Endothelial cell of umbilical vein (primary cell): ENCODE measurements at regions not wholly inside any gene's neighbourhood (a gene's known extent, or its start where the extent isn't known, plus 50 kb on each side); places are given as distances from the start of the nearest gene placed in this dataset.

Experiments
- BruUV-seq: library from RNA; stranded (reverse); fragments of 400-500 nt; replicated peaks from 2 replicates; lab custom pipeline; 2021; lab: Mats Ljungman, UMichigan
- CTCF ChIA-PET: fragments of 300-600, 350-600 bp; sonication (Branson Sonifier 250); formaldehyde crosslinking; loops from one replicate; lab custom pipeline; 2021; ENCODE audit warnings: antibody characterized with exemption, inconsistent platforms; lab: Charles Lee
- POLR2A ChIA-PET: fragments of 300-600, 350-600 bp; sonication (Branson Sonifier 250); formaldehyde crosslinking; loops from one replicate; lab custom pipeline; 2021; ENCODE audit warnings: antibody characterized with exemption, inconsistent platforms; lab: Charles Lee
- DNase-seq: peaks from one replicate; pipeline ENCODE4 v3.0.0-alpha.2; 2011; ENCODE audit warnings: low read depth, low spot score
- FAIRE-seq: peaks from 2 replicates; lab custom pipeline; 2011; peaks lifted over from hg19 to GRCh38; lab: Jason Lieb, UNC
- H2AFZ ChIP-seq: 2 replicates; pipeline ENCODE4 v1.6.0; 2012; ENCODE audit warnings: low read depth, low read length, control low read depth, inconsistent platforms
- H3K27ac ChIP-seq: 2 replicates; pipeline ENCODE4 v1.5.1; 2011; ENCODE audit warnings: low read depth, mild to moderate bottlenecking, control low read depth, low read length, moderate library complexity; ENCODE audit not compliant: insufficient read depth
- H3K27me3 ChIP-seq, 2 experiments: 2 replicates each; pipeline versions ENCODE4 v1.6.0 to v1.6.1; 2011; ENCODE audit warnings: low read length in 2 of 2, mixed read lengths in 1 of 2; ENCODE audit not compliant: control insufficient read depth in 2 of 2, insufficient read depth in 2 of 2
- H3K36me3 ChIP-seq, 2 experiments: 2 replicates in 1 of 2; 3 replicates in 1 of 2; pipeline ENCODE4 v1.5.1; 2011; ENCODE audit warnings: low read length in 2 of 2, mild to moderate bottlenecking in 1 of 2, moderate library complexity in 1 of 2; ENCODE audit not compliant: control insufficient read depth in 2 of 2, insufficient read depth in 2 of 2; ENCODE audit errors: extremely low read depth in 1 of 2
- H3K4me1 ChIP-seq: 3 replicates; pipeline ENCODE4 v1.5.1; 2011; ENCODE audit warnings: mild to moderate bottlenecking, low read length; ENCODE audit not compliant: control insufficient read depth, insufficient read depth; ENCODE audit errors: extremely low read depth
- H3K4me2 ChIP-seq: 2 replicates; pipeline ENCODE4 v1.6.1; 2011; ENCODE audit warnings: low read length, control low read depth, mixed read lengths; ENCODE audit not compliant: insufficient read depth
- H3K4me3 ChIP-seq, 3 experiments: fragments of 200-600 bp in 1 of 3; sonication (generic), shearing (Covaris generic) in 1 of 3; replicated peaks in 1 of 3; 2 replicates each; pipeline ENCODE4 v1.5.1; 2011 to 2016; ENCODE audit warnings: control low read depth in 3 of 3, low read length in 3 of 3, mild to moderate bottlenecking in 2 of 3, inconsistent platforms in 1 of 3, low read depth in 1 of 3, moderate library complexity in 1 of 3; ENCODE audit not compliant: insufficient read depth in 1 of 3
- H3K79me2 ChIP-seq: 2 replicates; pipeline ENCODE4 v1.6.0; 2012; ENCODE audit warnings: low read length, inconsistent platforms; ENCODE audit not compliant: control insufficient read depth, insufficient read depth
- H3K9ac ChIP-seq: replicated peaks from 2 replicates; pipeline ENCODE3; 2011; ENCODE audit warnings: low read length, control low read depth; ENCODE audit not compliant: insufficient read depth; ENCODE audit errors: extremely low read depth
- H3K9me1 ChIP-seq: replicated peaks from 3 replicates; pipeline ENCODE4 v1.6.0; 2011; ENCODE audit warnings: mild to moderate bottlenecking, low read length; ENCODE audit not compliant: control insufficient read depth, insufficient read depth; ENCODE audit errors: extremely low read depth
- H3K9me3 ChIP-seq: replicated peaks from 2 replicates; pipeline ENCODE4 v1.5.1; 2012; ENCODE audit warnings: low read length, inconsistent platforms; ENCODE audit not compliant: control insufficient read depth, insufficient read depth
- H4K20me1 ChIP-seq: replicated peaks from 2 replicates; pipeline ENCODE3; 2011; ENCODE audit warnings: mild to moderate bottlenecking, low read length; ENCODE audit not compliant: control insufficient read depth, insufficient read depth; ENCODE audit errors: extremely low read depth
- CTCF ChIP-seq, 2 donors: IDR thresholded peaks; 1 replicate in 1 of 2; 2 replicates in 1 of 2; pipeline ENCODE4 v1.5.1; 2011; ENCODE audit warnings: low read length in 2 of 2, mild to moderate bottlenecking in 2 of 2, moderate library complexity in 2 of 2, control low read depth in 1 of 2, inconsistent platforms in 1 of 2, low read depth in 1 of 2; ENCODE audit not compliant: insufficient read depth in 1 of 2; ENCODE audit errors: extremely low read depth in 1 of 2
- EZH2 ChIP-seq: IDR thresholded peaks from 2 replicates; pipeline ENCODE4 v1.6.1; 2012; ENCODE audit warnings: borderline replicate concordance, low read depth, mild to moderate bottlenecking, moderate library complexity, low read length, inconsistent platforms; ENCODE audit not compliant: severe bottlenecking
- FOS ChIP-seq: IDR thresholded peaks from 2 replicates; pipeline ENCODE4 v1.6.1; 2011; ENCODE audit warnings: mild to moderate bottlenecking, low read length, moderate library complexity, borderline replicate concordance; ENCODE audit not compliant: insufficient read depth
- GATA2 ChIP-seq: IDR thresholded peaks from 2 replicates; pipeline ENCODE4 v1.7.0; 2011; ENCODE audit warnings: low read depth, mild to moderate bottlenecking, moderate library complexity, mixed read lengths, low read length; ENCODE audit not compliant: insufficient read length, insufficient read depth
- JUN ChIP-seq: IDR thresholded peaks from 2 replicates; pipeline ENCODE4 v1.6.1; 2011; ENCODE audit warnings: borderline replicate concordance, low read depth; ENCODE audit not compliant: insufficient read length, insufficient read depth
- MAX ChIP-seq: IDR thresholded peaks from 2 replicates; pipeline ENCODE4 v1.6.1; 2011; ENCODE audit not compliant: insufficient read depth, insufficient read length
- POLR2A ChIP-seq: IDR thresholded peaks from 2 replicates; pipeline ENCODE4 v1.6.1; 2012; ENCODE audit warnings: low read depth, mild to moderate bottlenecking, control low read depth, low read length
- dilution Hi-C: fragments of 300-500 bp; cut with MboI; formaldehyde crosslinking; loops from one replicate; pipeline ENCODE4 v1.15.0; 2019; ENCODE audit warnings: low sequenced_read_pairs; ENCODE audit not compliant: extremely low pct_ligation_motif_present
- intact Hi-C: fragments of 100-400 bp; cut with micrococcal nuclease; formaldehyde crosslinking; loops from one replicate; pipeline ENCODE4 v1.10.0; 2022

- H2AFZ ChIP-seq, result no peak overlapping the region
- CTCF ChIA-PET, result no interaction called here
- no peak for FAIRE-seq
Measured at GRCh38 chr3:81033684-81034083, 727.8 kb downstream of the GBE1 start.

More at GRCh38 chr3:81033684-81034083, 727.8 kb downstream of the GBE1 start:
- dilution Hi-C loops (no loop called here), intact Hi-C loops (no loop called here)
- H3K9me1 ChIP-seq, result no peaks in the 10 kb centered on the region
- no peaks in the 10 kb centered on the region for H3K79me2 ChIP-seq
- no peaks in the 10 kb centered on the region for H3K4me1 ChIP-seq
- no TSS peak for BruUV-seq
- no peak overlapping the region for H3K9ac ChIP-seq
- no peaks in the 10 kb centered on the region for H3K27me3 ChIP-seq
- no peak overlapping the region for H3K4me3 ChIP-seq
- H3K36me3 ChIP-seq, result no peaks in the 10 kb centered on the region
- TF ChIP-seq FOS, result no peak
- no peak for TF ChIP-seq EZH2
- no peak for TF ChIP-seq MAX
- TF ChIP-seq JUN, result no peak
- TF ChIP-seq GATA2, result no peak
- no peak for TF ChIP-seq POLR2A
- no peak for TF ChIP-seq CTCF (IDR thresholded peaks at IDR 0.05; ENCODE audit: extremely low read depth in 1 of 2, insufficient read depth in 1 of 2, low read depth in 1 of 2, low read length in 2 of 2)
- DNase-seq, result no peak
- no peaks in the 10 kb centered on the region for H3K9me3 ChIP-seq
- no peak overlapping the region for H3K27ac ChIP-seq
- no peaks in the 10 kb centered on the region for H4K20me1 ChIP-seq
- H3K4me2 ChIP-seq, result no peak overlapping the region
- POLR2A ChIA-PET, result no interaction called here
